GM21515 (cell line): ENCODE measurements at regions not wholly inside any gene's neighbourhood (a gene's known extent, or its start where the extent isn't known, plus 50 kb on each side); places are given as distances from the start of the nearest gene placed in this dataset.
"Not testable (repeated sequence)": the region's sequence is repeated elsewhere in the genome, so short reads cannot be mapped to it uniquely, and the experiment has no call there.

ENCODE experiments used
- ATAC-seq: cut with Tn5 transposase; IDR thresholded peaks from one replicate; pipeline ENCODE4 v1.9.1; 2021; ENCODE audit not compliant: unreplicated experiment

- ATAC-seq = no peak
Measured at GRCh38 chrX:39264023-39264422, 462.8 kb downstream of the MID1IP1 start.

DNA sequence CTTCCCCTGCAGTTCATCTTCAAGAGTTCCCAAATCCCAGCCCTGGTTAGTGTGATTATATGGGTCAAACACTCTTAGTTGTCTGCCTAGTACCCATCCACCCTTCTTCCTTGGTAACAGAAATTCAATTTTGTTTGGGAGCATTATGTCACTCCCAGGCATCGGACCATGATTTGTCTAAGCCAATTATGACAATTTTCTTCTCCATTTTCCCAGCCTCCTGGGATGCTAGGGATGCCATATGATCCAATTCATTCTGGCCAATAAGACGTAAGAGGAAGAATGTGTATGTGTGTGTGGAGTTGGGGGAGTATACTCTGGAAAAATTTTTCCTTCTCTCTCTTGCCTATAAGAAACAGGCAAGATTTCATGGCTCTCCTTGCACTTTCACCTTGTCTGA lies 465.9 kb downstream of the MID1IP1 start:
- ATAC-seq = no peak

GRCh38 chrX:39268207-39268606 lies 466.9 kb downstream of the MID1IP1 start:
- no peak for ATAC-seq

GRCh38 chrX:39275500-39276068 lies 474.3 kb downstream of the MID1IP1 start:
- no peak for ATAC-seq

- ATAC-seq = not testable (repeated sequence)
Measured at GRCh38 chrX:39277685-39278390, 476.6 kb downstream of the MID1IP1 start.

DNA sequence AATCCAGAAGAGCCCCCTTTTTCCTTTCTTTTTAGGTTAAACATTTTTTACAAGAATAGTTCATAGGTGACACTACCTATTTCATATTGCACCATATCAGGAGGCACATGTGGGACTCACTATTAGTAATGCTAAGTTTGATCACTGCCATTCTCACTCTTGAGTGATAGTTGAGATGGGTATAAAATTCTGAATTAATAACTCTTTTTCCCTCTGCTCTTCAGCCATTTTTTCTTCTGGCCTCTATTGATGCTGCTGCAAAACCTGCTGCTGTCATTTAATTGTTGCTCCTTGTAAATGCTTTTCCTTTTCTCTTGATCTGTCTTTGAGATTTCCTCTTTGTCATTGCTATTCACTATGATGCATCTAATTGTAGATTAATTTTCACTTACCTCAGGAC lies 482.0 kb downstream of the MID1IP1 start:
- no peak for ATAC-seq

GRCh38 chrX:39288592-39288991 lies 487.3 kb downstream of the MID1IP1 start:
- no peak for ATAC-seq

- no peak for ATAC-seq
Measured at GRCh38 chrX:39289827-39290226, 488.6 kb downstream of the MID1IP1 start.

DNA sequence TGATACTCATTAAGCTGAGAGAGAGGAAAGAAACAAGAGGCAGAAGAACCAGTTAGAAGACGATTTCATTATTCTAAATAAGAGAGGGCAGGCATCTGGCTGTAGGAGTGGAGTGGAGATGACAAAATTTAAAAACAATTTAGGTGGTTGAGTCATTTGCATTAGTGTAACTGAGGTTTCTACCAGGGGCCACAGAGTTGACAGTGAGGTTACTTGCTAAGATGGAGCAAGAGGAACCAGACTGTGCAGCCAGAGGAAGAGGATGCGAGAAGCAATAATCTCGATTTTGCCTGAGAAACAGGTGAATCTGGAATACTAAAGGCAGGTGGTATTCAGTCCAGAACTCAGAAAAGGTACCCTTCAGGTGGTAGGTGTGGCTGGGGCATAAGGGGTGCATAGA lies 491.9 kb downstream of the MID1IP1 start:
- no peak for ATAC-seq

DNA sequence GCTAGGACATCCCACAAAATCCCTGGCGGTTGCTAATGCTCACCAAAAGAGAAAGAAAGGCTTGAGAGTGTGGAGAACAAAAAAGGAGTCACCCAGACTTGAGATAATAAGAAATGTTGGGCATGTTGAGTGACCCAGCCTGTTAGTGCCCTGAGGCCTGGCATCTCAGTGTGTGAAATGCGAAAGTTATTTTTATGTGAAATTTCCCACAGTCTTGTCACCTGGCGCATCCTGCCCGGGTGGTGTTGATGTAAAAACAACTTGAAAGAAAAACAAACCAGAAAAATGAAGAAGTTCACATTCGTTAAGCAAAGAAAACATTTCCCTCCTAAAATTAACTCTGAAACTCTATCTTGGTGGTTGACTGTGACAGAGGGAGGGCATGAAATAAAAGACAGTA lies 495.2 kb downstream of the MID1IP1 start:
- ATAC-seq = no peak

GRCh38 chrX:39298821-39299220 lies 497.6 kb downstream of the MID1IP1 start:
- ATAC-seq = no peak

DNA sequence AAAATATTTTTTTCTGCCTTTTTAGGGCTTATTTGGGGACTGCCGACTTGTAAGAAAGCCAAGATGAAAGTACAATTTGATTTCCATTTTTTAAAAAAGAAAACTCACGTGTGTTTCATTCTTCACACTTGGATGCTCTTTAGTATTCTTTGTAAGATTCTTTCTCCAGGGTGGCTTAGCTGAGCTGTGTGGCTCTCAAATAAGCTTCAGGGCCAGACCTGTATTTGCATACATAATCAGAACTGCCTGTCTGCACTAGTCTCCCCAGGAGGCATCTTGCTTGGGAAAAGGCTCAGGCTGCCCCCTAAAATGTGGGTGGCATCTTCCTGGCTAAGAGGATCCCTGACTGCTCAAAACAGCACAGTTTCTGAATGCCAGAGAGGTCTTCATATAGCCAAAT lies 498.4 kb downstream of the MID1IP1 start:
- no peak for ATAC-seq

GRCh38 chrX:39301036-39301435 lies 499.8 kb downstream of the MID1IP1 start:
- no peak for ATAC-seq

GRCh38 chrX:39302838-39303237 lies 501.6 kb downstream of the MID1IP1 start:
- ATAC-seq = no peak

DNA sequence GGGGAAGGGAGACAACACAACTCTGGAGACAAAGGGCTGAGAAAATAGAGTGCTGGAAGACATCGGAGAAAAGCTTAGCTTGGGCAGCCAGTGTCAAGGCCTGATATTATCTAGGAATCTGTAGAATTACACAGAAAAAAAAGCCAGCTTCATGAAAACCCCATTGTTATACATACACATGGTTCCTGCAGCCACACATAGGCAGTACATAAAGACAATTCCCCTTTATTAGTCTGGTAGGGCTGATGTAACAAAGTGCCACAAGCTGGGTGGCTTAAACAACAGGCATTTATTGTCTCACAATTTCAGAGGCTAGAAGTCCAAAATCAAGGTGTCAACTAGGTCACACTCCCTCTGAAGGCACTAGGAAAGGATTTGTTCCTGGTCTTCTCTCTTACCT lies 503.5 kb downstream of the MID1IP1 start:
- ATAC-seq = no peak

DNA sequence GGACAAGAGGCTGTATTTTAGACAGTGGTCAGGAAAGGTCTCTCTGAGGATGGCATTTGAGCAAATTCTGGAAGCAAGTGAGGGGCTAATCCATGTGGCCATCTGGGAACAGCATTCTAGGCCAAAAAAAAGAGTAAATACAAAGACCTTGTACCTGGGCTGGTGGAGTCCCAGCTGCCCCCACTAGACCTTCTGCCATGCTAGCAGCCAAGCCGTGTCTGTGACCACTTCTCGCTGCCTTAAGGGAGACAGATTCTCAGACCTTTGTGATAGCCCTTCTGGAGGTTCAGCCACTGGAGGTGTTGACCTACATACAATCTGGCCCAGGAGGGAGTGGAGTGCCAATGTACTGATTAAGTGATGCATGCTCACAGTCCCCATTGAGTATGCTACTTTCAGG lies 506.2 kb downstream of the MID1IP1 start:
- ATAC-seq = no peak

DNA sequence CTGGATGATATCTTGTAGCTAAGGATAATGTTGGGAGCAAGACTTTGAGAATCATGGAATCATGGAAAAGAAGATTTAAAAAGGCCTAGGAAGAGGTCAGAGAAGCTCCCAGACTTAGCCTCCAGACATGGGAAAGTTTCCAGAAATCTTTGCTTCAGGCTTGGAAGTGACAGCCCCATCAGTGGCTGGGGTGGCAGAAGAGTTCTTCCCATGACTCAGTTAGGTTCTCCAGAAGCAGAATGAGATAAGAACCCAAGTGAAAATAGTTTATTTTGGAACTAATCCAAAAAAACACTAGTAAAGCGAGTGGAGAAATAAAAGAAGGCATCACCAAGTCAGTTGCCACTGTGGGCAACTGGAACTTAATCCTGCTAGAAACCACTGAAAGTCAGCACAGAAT lies 506.9 kb downstream of the MID1IP1 start:
- ATAC-seq = no peak

- ATAC-seq = no peak
Measured at GRCh38 chrX:39309018-39309635, 507.9 kb downstream of the MID1IP1 start.

DNA sequence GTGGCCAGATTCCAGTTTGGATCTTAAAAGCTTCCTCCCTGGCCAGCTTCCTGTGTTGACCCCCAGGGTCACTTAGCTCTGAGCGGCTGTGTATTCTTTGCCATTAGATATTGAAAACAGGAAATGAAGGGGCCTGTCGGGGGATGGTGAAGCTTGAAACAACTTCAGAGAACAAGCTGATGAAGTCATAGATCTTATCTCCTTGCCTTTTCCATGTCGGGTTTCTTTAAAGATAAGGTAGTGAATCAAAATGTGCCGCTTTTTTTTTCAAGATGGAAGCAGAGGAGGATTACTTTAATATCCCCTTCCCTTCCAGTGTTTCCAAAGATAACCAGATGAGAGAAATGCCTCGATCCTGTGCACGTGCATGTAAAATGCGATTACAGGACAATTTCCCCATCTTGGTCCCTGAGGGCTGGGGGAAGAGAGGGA lies 508.5 kb downstream of the MID1IP1 start:
- no peak for ATAC-seq

GRCh38 chrX:39310891-39311290 lies 509.6 kb downstream of the MID1IP1 start:
- ATAC-seq = no peak

- ATAC-seq = no peak
Measured at GRCh38 chrX:39311646-39312045, 510.4 kb downstream of the MID1IP1 start.

DNA sequence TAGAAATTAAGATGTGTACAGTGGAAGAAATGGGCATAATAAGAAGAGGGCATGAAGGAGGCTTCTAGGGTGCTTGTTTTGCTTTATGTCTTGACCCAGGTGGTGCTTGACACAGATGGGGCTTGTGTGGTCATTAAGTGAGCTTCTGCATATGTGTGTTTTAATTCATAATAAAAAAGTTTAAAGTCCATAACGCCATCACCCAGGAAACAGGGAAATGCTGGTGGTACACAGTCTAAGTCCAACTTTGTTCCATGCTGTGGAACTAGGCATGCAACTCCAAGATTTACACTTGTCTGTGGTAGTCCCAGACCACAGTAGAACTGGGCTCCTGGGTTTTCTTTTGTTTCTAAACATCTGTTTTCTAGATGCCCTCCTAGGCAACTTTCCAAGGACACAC lies 511.9 kb downstream of the MID1IP1 start:
- ATAC-seq = no peak
